Mesendoderm (in vitro differentiated cells): ENCODE measurements at regions not wholly inside any gene's neighbourhood (a gene's known extent, or its start where the extent isn't known, plus 50 kb on each side); places are given as distances from the start of the nearest gene placed in this dataset.

Experiments used
- DNase-seq: peaks from one replicate; pipeline ENCODE4 v3.0.0; 2013
- H2AK5ac ChIP-seq: 2 replicates; pipeline ENCODE4 v1.6.1; 2013; ENCODE audit warnings: low read length, inconsistent platforms
- H2BK120ac ChIP-seq: 2 replicates; pipeline ENCODE4 v1.6.1; 2013; ENCODE audit warnings: low read depth, mild to moderate bottlenecking, low read length, moderate library complexity, mixed read lengths
- H2BK15ac ChIP-seq: replicated peaks from 2 replicates; pipeline ENCODE4 v1.6.1; 2013; ENCODE audit warnings: low read depth, mild to moderate bottlenecking, moderate library complexity
- H2BK5ac ChIP-seq: 2 replicates; pipeline ENCODE4 v1.6.1; 2013; ENCODE audit warnings: low read length, inconsistent platforms
- H3K18ac ChIP-seq: 2 replicates; pipeline ENCODE4 v1.6.1; 2013; ENCODE audit warnings: mild to moderate bottlenecking, low read length, mixed read lengths
- H3K23ac ChIP-seq: one replicate; pipeline ENCODE4 v1.6.1; 2013; ENCODE audit warnings: low read length
- H3K27ac ChIP-seq: 2 replicates; pipeline ENCODE4 v1.5.1; 2013; ENCODE audit warnings: low read depth, mild to moderate bottlenecking, inconsistent platforms, low read length, moderate library complexity
- H3K27me3 ChIP-seq: 2 replicates; pipeline ENCODE4 v1.6.1; 2013; ENCODE audit warnings: low read length, control low read depth, mild to moderate bottlenecking, inconsistent platforms; ENCODE audit not compliant: insufficient read depth, poor library complexity
- H3K36me3 ChIP-seq: 2 replicates; pipeline ENCODE4 v1.6.1; 2013; ENCODE audit warnings: low read length, inconsistent platforms; ENCODE audit not compliant: control insufficient read depth, insufficient read depth
- H3K4ac ChIP-seq: one replicate; pipeline ENCODE4 v1.6.1; 2013; ENCODE audit warnings: low read depth, mild to moderate bottlenecking, low read length, moderate library complexity
- H3K4me1 ChIP-seq: 2 replicates; pipeline ENCODE4 v1.6.1; 2013; ENCODE audit warnings: low read depth, low read length, inconsistent platforms; ENCODE audit not compliant: control insufficient read depth
- H3K4me2 ChIP-seq: 2 replicates; pipeline ENCODE4 v1.6.1; 2013; ENCODE audit warnings: low read length
- H3K4me3 ChIP-seq: 2 replicates; pipeline ENCODE4 v1.5.1; 2013; ENCODE audit warnings: mild to moderate bottlenecking, low read length
- H3K56ac ChIP-seq: one replicate; pipeline ENCODE4 v1.6.1; 2013; ENCODE audit warnings: low read length
- H3K79me1 ChIP-seq: 2 replicates; pipeline ENCODE4 v1.6.1; 2013; ENCODE audit warnings: low read length, inconsistent platforms
- H3K79me2 ChIP-seq: 2 replicates; pipeline ENCODE4 v1.6.1; 2013; ENCODE audit warnings: mild to moderate bottlenecking, low read length; ENCODE audit not compliant: control insufficient read depth, insufficient read depth
- H3K9ac ChIP-seq: 2 replicates; pipeline ENCODE4 v1.6.1; 2013; ENCODE audit warnings: low read length, inconsistent platforms
- H4K5ac ChIP-seq: one replicate; pipeline ENCODE4 v1.6.1; 2013; ENCODE audit warnings: low read length
- H4K8ac ChIP-seq: one replicate; pipeline ENCODE4 v1.6.1; 2013; ENCODE audit warnings: low read depth, mild to moderate bottlenecking, control low read depth, low read length, moderate library complexity
- WGBS: extraction: QIAGEN DNeasy Blood & Tissue Kit; methylation state at CpG from one replicate; pipeline ENCODE4 v1.1.7; 2013; ENCODE audit warnings: low lambda C conversion rate, missing lambda C conversion rate; ENCODE audit not compliant: insufficient coverage; ENCODE audit errors: extremely low coverage; 5-methylcytosine and 5-hydroxymethylcytosine counted together

DNA sequence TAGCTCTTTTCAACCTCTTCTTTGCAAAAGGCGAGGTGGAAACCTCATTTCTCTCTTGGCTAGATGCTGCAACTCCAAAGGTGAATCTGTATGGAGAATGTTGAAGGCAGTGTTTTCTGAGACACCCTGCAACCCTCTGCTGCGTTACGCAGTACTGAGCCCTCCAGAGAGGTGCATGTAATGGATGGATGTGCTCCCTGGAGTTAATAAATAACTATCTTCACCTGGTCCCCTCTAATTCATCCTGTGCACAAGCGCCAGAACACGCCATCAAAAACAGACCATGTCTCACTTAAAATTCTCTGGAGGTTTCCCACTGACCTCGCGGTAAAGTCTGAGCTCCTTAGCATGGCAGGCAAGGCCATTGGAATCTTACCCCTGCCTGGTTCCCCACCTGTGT lies 234.4 kb upstream of the PWP1 start:
- Histone ChIP-seq H3K79me1 (no peaks in the 10 kb centered on the region), H3K79me2 (no peaks in the 10 kb centered on the region), H3K9ac (no peak overlapping the region), H2AK5ac (no peak overlapping the region), H4K5ac (no peak overlapping the region), H3K56ac (no peak overlapping the region), H3K27ac (no peak overlapping the region), H3K27me3 (no peaks in the 10 kb centered on the region), H2BK5ac (no peak overlapping the region), H3K4me2 (no peak overlapping the region), H3K36me3 (no peaks in the 10 kb centered on the region), H4K8ac (no peak overlapping the region), H3K4ac (no peak overlapping the region), H3K4me1 (peaks cover 2% of the 10 kb centered on the region), H2BK15ac (no peak overlapping the region), H2BK120ac (no peak overlapping the region), H3K23ac (no peak overlapping the region), H3K4me3 (no peak overlapping the region), H3K18ac (no peak overlapping the region)
- no peak for DNase-seq
- WGBS: no CpG with 5 or more reads among the region's 7 CpGs

- H3K4me1 ChIP-seq: peaks cover 2% of the 10 kb centered on the region
- no peak overlapping the region for H3K23ac ChIP-seq
- H3K4me2 ChIP-seq: no peak overlapping the region
- no peaks in the 10 kb centered on the region for H3K79me2 ChIP-seq
- no peaks in the 10 kb centered on the region for H3K79me1 ChIP-seq
- H3K4me3 ChIP-seq: no peak overlapping the region
- H3K27ac ChIP-seq: no peak overlapping the region
- no peak overlapping the region for H2BK5ac ChIP-seq
- no peaks in the 10 kb centered on the region for H3K27me3 ChIP-seq
- H3K56ac ChIP-seq: no peak overlapping the region
- H4K5ac ChIP-seq: no peak overlapping the region
- no peak overlapping the region for H3K18ac ChIP-seq
- no peak overlapping the region for H2AK5ac ChIP-seq
- H3K36me3 ChIP-seq: no peaks in the 10 kb centered on the region
- H2BK120ac ChIP-seq: no peak overlapping the region
- H3K4ac ChIP-seq: no peak overlapping the region
- WGBS: no CpG with 5 or more reads among the region's 4 CpGs
- no peak overlapping the region for H2BK15ac ChIP-seq
- no peak overlapping the region for H4K8ac ChIP-seq
- H3K9ac ChIP-seq: no peak overlapping the region
- DNase-seq: no peak
Observed at GRCh38 chr12:107454109-107454830, 231.3 kb upstream of the PWP1 start.

DNA sequence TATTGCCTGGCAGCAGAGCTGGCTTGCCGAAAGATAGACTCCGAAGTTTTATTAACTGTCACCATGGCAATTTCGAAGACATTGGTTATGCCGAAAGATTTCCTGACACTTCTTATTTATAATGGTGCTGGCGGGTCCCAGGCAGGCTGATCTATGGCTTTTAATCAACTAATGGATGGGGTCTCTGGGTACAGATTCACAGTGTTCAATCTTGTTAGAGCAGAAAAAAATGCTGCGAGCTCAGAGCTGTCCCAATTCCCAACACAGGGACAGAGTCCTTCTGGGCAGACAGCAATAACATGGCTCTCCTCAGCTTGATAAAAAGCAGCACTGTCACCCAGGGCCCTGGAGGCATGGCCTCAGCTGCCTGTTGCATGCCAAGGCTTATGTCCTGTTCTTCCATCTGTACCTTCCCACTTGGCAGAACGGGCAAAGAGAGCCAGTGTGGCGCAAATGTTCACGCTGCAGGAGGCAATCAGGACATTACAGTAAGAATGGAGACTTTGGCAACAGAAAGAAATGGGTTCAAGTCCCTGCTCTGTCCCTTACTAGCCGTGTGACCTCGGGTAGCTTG lies 228.2 kb upstream of the PWP1 start:
- no peak overlapping the region for H3K4ac ChIP-seq
- no peak overlapping the region for H4K5ac ChIP-seq
- no peak overlapping the region for H2BK5ac ChIP-seq
- H3K4me3 ChIP-seq: no peak overlapping the region
- no peak overlapping the region for H3K18ac ChIP-seq
- DNase-seq: no peak
- H3K79me2 ChIP-seq: no peaks in the 10 kb centered on the region
- no peak overlapping the region for H4K8ac ChIP-seq
- H3K9ac ChIP-seq: no peak overlapping the region
- H3K4me2 ChIP-seq: no peak overlapping the region
- no CpG with 5 or more reads among the region's 11 CpGs for WGBS
- no peaks in the 10 kb centered on the region for H3K27me3 ChIP-seq
- no peak overlapping the region for H2BK15ac ChIP-seq
- H3K79me1 ChIP-seq: no peaks in the 10 kb centered on the region
- H3K56ac ChIP-seq: no peak overlapping the region
- no peaks in the 10 kb centered on the region for H3K4me1 ChIP-seq
- H2AK5ac ChIP-seq: no peak overlapping the region
- no peak overlapping the region for H2BK120ac ChIP-seq
- no peaks in the 10 kb centered on the region for H3K36me3 ChIP-seq
- H3K27ac ChIP-seq: no peak overlapping the region
- H3K23ac ChIP-seq: no peak overlapping the region

DNA sequence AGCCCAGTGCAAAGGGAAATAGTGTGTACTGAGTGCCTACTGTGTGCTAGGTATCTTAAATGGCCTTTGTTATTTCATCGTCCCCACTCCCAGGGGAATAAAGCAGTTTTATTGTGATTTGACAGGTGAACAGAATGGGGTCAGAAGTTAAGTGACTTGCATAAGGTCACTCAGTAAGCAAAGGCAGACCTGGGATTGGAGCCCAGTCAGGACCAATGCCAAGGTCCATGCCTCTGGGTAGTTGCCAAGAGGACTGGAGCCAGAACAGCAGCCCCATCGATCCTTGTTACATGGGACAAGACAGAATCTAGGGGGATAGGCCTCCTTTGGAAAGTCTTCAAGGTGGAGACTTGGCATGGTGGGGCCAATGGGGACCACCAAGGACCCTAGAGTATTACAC lies 227.4 kb upstream of the PWP1 start:
- Histone ChIP-seq H2AK5ac (no peak overlapping the region), H3K79me1 (no peaks in the 10 kb centered on the region), H3K27ac (no peak overlapping the region), H3K4me3 (no peak overlapping the region), H3K4ac (no peak overlapping the region), H4K5ac (no peak overlapping the region), H2BK120ac (no peak overlapping the region), H2BK15ac (no peak overlapping the region), H3K56ac (no peak overlapping the region), H3K79me2 (no peaks in the 10 kb centered on the region), H3K4me2 (no peak overlapping the region), H3K4me1 (no peaks in the 10 kb centered on the region), H3K36me3 (no peaks in the 10 kb centered on the region), H3K9ac (no peak overlapping the region), H3K23ac (no peak overlapping the region), H3K18ac (no peak overlapping the region), H2BK5ac (no peak overlapping the region), H3K27me3 (no peaks in the 10 kb centered on the region), H4K8ac (no peak overlapping the region)
- WGBS: no CpG with 5 or more reads among the region's 2 CpGs
- DNase-seq: no peak

GRCh38 chr12:107458990-107459389 lies 226.6 kb upstream of the PWP1 start:
- Histone ChIP-seq H2BK15ac (no peak overlapping the region), H3K79me2 (no peaks in the 10 kb centered on the region), H2AK5ac (no peak overlapping the region), H3K56ac (no peak overlapping the region), H3K4me1 (no peaks in the 10 kb centered on the region), H4K5ac (no peak overlapping the region), H2BK5ac (no peak overlapping the region), H3K4ac (no peak overlapping the region), H3K79me1 (no peaks in the 10 kb centered on the region), H3K9ac (no peak overlapping the region), H3K36me3 (no peaks in the 10 kb centered on the region), H3K27ac (no peak overlapping the region), H3K27me3 (no peaks in the 10 kb centered on the region), H3K18ac (no peak overlapping the region), H4K8ac (no peak overlapping the region), H3K4me3 (no peak overlapping the region), H3K4me2 (no peak overlapping the region), H2BK120ac (no peak overlapping the region), H3K23ac (no peak overlapping the region)
- WGBS: no CpG with 5 or more reads among the region's 2 CpGs
- DNase-seq: no peak

GRCh38 chr12:107459641-107460040 lies 226.0 kb upstream of the PWP1 start:
- no CpG with 5 or more reads among the region's 7 CpGs for WGBS
- H2BK120ac ChIP-seq: no peak overlapping the region
- no peaks in the 10 kb centered on the region for H3K27me3 ChIP-seq
- no peak overlapping the region for H3K18ac ChIP-seq
- no peak overlapping the region for H3K4me2 ChIP-seq
- no peak overlapping the region for H2AK5ac ChIP-seq
- no peak overlapping the region for H3K27ac ChIP-seq
- H2BK5ac ChIP-seq: no peak overlapping the region
- no peaks in the 10 kb centered on the region for H3K4me1 ChIP-seq
- H3K79me2 ChIP-seq: no peaks in the 10 kb centered on the region
- H3K79me1 ChIP-seq: no peaks in the 10 kb centered on the region
- H2BK15ac ChIP-seq: no peak overlapping the region
- no peak overlapping the region for H3K4ac ChIP-seq
- H4K8ac ChIP-seq: no peak overlapping the region
- H3K9ac ChIP-seq: no peak overlapping the region
- H4K5ac ChIP-seq: no peak overlapping the region
- no peak overlapping the region for H3K23ac ChIP-seq
- no peaks in the 10 kb centered on the region for H3K36me3 ChIP-seq
- H3K56ac ChIP-seq: no peak overlapping the region
- H3K4me3 ChIP-seq: no peak overlapping the region
- no peak for DNase-seq
